ENCODE measurements at regions not wholly inside any gene's neighbourhood (a gene's known extent, or its start where the extent isn't known, plus 50 kb on each side); places are given as distances from the start of the nearest gene placed in this dataset.

DNA sequence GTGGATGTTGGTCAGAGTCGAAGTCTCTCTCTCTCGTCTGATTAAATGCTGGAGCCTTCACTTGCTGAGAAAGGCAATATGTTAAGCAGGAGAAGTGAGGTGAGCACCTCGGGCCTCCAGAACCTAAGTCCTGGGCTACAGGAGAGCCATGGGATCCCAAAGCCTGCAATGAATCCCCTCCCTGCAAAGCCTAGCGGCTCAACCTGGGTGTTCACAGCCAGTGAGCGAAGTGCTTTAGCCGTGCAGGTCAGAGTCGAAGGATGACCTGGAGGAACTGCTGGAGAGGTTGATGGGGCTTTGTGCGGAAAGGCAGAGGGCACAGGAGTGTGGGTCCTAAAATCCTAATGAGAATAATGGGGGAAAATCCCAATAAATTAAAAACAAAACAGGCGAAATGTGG lies 267.8 kb downstream of the ENGASE start:
- no peak overlapping the region for H3K4me3 ChIP-seq
- DNase-seq: no peak
- H3K4me1 ChIP-seq: no peaks in the 10 kb centered on the region
- H3K9me3 ChIP-seq: peaks cover 0 to 6% (median 3%) of the 10 kb centered on the region in 4 donors
- 58 to 68% (median 64%) methylated on average over 9 of the region's 9 CpGs for WGBS, 5 donors
- intact Hi-C loops (cut with DNase I; ENCODE audit: low total_unique reads): no loop called here
- TF ChIP-seq, protein P1, sequence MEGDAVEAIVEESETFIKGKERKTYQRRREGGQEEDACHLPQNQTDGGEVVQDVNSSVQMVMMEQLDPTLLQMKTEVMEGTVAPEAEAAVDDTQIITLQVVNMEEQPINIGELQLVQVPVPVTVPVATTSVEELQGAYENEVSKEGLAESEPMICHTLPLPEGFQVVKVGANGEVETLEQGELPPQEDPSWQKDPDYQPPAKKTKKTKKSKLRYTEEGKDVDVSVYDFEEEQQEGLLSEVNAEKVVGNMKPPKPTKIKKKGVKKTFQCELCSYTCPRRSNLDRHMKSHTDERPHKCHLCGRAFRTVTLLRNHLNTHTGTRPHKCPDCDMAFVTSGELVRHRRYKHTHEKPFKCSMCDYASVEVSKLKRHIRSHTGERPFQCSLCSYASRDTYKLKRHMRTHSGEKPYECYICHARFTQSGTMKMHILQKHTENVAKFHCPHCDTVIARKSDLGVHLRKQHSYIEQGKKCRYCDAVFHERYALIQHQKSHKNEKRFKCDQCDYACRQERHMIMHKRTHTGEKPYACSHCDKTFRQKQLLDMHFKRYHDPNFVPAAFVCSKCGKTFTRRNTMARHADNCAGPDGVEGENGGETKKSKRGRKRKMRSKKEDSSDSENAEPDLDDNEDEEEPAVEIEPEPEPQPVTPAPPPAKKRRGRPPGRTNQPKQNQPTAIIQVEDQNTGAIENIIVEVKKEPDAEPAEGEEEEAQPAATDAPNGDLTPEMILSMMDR (IDR thresholded peaks at IDR 0.05): no peak
- TF ChIP-seq POLR2A (IDR thresholded peaks at IDR 0.05) (no peak), EP300 (IDR thresholded peaks at IDR 0.05) (no peak), POLR2AphosphoS5 (IDR thresholded peaks at IDR 0.05) (no peak)
- no peaks in the 10 kb centered on the region for H3K36me3 ChIP-seq
- H3K27me3 ChIP-seq: peaks cover 0 to 68% (median 5%) of the 10 kb centered on the region in 3 donors
- no peak overlapping the region for H3K27ac ChIP-seq

DNA sequence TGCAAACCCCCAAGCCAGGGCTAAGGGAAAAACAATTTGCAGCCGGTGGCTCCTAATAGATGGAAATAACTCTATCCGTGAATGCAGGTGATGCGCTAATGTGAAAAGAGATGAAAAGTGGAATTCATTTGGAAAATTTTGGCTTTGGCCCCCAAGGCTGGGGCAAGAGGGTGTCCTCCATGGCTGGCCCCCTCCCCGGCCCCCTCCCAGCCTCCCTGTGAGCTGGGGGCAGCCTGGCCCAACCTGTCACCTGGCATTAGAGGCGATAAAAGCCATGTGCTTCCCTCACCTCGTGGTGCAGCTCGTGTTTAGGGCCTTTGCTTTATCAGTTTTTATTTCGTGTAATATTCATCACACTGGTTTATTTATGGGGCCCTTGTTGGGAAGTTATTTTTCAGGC lies 267.2 kb downstream of the ENGASE start:
- H3K9me3 ChIP-seq: peaks cover 0 to 6% (median 3%) of the 10 kb centered on the region in 4 donors
- intact Hi-C loops (cut with DNase I; ENCODE audit: low total_unique reads): no loop called here
- H3K4me3 ChIP-seq: no peak overlapping the region
- H3K36me3 ChIP-seq: no peaks in the 10 kb centered on the region
- WGBS, 5 donors: 58 to 66% (median 65%) methylated on average over 8 of the region's 8 CpGs
- no peak overlapping the region for H3K27ac ChIP-seq
- no peak for TF ChIP-seq EP300 (IDR thresholded peaks at IDR 0.05)
- no peak for TF ChIP-seq POLR2AphosphoS5 (IDR thresholded peaks at IDR 0.05)
- no peak for TF ChIP-seq POLR2A (IDR thresholded peaks at IDR 0.05)
- TF ChIP-seq, protein P1 (IDR thresholded peaks at IDR 0.05): no peak
- no peaks in the 10 kb centered on the region for H3K4me1 ChIP-seq
- DNase-seq: no peak
- H3K27me3 ChIP-seq: peaks cover 0 to 68% (median 5%) of the 10 kb centered on the region in 3 donors

DNA sequence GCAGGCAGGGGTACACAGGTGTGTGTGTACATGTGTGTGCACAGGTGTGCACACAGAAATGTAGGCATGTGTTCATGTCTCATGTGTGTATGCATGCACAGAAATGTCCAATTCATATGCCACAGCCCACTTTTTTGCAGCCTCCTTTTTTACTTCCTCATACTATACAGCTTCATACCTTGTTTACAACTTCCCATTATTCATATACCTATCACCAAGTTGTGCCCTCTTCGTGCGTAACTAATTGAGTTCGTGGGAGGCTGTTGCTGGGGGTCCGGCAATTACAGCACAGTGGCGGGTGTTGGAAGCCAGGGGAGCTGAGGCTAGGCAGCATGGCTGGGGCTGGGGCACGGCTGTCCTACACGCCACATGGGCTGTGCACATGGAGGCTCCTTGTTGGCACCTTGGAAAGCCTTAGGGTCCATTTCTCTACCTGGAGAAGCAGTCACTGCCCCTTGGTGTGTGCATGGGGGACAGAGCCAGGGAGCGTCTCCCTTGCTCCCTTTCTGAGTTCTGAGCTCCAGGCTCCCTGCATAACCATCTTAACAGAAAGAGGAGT lies 266.7 kb downstream of the ENGASE start:
- 68 to 80% (median 74%) methylated on average over 8 of the region's 8 CpGs for WGBS, 5 donors
- peaks cover 0 to 6% (median 3%) of the 10 kb centered on the region in 4 donors for H3K9me3 ChIP-seq
- DNase-seq: no peak
- H3K27me3 ChIP-seq: peaks cover 0 to 72% (median 5%) of the 10 kb centered on the region in 3 donors
- no peaks in the 10 kb centered on the region for H3K36me3 ChIP-seq
- TF ChIP-seq POLR2AphosphoS5 (IDR thresholded peaks at IDR 0.05) (no peak), POLR2A (IDR thresholded peaks at IDR 0.05) (no peak), EP300 (IDR thresholded peaks at IDR 0.05) (no peak)
- TF ChIP-seq, protein P1 (IDR thresholded peaks at IDR 0.05): no peak
- no peak overlapping the region for H3K27ac ChIP-seq
- intact Hi-C loops (cut with DNase I; ENCODE audit: low total_unique reads): no loop called here
- H3K4me3 ChIP-seq: no peak overlapping the region
- no peaks in the 10 kb centered on the region for H3K4me1 ChIP-seq

DNA sequence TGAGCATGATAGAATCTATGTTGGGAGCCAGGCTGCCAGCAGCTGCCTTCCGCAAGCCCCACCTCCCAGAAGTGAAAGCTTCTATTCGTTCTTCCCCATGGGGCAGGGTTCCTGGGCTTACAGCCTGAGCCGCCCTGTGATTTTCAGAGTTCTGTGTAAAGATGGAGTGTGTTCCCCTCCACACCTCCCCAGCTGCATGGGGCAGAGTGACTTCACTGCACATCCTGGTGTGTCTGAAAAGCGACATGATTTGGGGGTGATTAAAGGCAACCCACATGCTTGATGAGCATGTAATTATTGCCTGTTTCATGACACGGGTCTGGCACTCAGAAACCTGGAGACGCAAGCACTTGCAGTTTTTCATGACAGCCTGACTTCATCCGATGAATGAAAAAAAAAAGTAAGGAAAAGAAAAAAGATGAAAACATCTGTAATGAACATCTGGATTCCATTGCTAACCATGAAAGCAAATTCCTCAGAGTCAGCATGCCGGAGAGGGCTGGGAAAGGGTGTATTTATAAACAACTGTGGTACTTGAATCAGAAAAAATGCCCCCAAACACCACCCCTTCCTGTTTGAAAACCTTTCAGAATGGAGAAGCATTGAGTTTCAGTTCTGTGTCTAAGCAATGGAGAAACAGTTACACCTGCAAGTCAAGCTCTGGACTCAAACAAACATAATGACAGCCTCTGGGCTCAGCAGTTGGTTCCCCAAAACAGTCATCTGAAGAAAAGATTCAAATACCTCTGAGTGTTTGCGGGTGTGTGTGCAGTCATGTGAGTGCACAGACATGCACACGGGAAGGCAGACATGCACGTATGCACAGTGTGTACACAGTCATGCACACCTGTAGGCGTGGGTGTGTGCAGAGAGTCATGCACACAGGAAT lies 266.0 kb downstream of the ENGASE start:
- no peaks in the 10 kb centered on the region for H3K4me1 ChIP-seq
- peak in 1 of 2 donors; percentile 11 for DNase-seq
- no peaks in the 10 kb centered on the region for H3K36me3 ChIP-seq
- H3K27ac ChIP-seq: no peak overlapping the region
- 56 to 73% (median 68%) methylated on average over 12 of the region's 12 CpGs for whole genome bisulfite sequencing, 5 donors
- intact Hi-C loops (cut with DNase I; ENCODE audit: low total_unique reads): no loop called here
- TF ChIP-seq, protein P1 (IDR thresholded peaks at IDR 0.05): no peak
- TF ChIP-seq EP300 (IDR thresholded peaks at IDR 0.05): no peak
- TF ChIP-seq POLR2A (IDR thresholded peaks at IDR 0.05): no peak
- TF ChIP-seq POLR2AphosphoS5 (IDR thresholded peaks at IDR 0.05): no peak
- H3K27me3 ChIP-seq: peaks cover 0 to 68% (median 5%) of the 10 kb centered on the region in 3 donors
- H3K9me3 ChIP-seq: peaks cover 0 to 6% (median 3%) of the 10 kb centered on the region in 4 donors
- H3K4me3 ChIP-seq: no peak overlapping the region
